ENCODE measurements at regions not wholly inside any gene's neighbourhood (a gene's known extent, or its start where the extent isn't known, plus 50 kb on each side); places are given as distances from the start of the nearest gene placed in this dataset.

DNA sequence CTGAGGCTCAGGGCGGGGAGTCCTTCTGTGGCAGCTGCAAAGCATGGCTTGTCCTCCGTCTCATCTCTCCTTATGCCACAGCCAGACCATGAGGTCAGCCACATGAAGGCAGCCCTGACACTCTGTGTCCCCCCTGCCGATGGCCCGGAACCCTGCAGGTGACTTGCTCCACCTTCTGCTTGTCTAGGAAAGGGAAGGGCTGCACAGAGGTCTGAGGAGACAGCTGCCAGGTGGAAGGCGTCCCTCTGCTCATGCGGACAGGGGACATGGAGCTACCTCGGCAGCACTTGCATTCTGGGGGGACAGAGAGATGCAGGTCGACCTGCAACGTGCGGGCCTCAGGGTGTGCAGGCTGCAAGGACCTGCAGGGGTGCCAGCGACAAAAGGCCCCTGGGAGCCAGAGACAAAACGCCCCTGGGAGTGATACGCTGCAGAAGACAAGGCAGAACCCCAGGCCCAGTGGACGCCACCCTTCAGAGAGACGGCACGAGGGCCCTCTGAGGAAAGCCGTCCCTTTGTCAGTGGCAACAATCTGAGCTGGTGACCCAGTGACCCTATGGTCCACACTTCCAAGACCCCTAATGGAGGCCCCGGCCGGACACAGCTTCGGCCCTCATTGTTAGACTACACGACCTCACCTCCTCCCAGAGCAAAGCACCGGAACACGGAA is 205.2 kb upstream of the PPP2R2D start:
- no peak for ATAC-seq
- DNase-seq = no peak

DNA sequence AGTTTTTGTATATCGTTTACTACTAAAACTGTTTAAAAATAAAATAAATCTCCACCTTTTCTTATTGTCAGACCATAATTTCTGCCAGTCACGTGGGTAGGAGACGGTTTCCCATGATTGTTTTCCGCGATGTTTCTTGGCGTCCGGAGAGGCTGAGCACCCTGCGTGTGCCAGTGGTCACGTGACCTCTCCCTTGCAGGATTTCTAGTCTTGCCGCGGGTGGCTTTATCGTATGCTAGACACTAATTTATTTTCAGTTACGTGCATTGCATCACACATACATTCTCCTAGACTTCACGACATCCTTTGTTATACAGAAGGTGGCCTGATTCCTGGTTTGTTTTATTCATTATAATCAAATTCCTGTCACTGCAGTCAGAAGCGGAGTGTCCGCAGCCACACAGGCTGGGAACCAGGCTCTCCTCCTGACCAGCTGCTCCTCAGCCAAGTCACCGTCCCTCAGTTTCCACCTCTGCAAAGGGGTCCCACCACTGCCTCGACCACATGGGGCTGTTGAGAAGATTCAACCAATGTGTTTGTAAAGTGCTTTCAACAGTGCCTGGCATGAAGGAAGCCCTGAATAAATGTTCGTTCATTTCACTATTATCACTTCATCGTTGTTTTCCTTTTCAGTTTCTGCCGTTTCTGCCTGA is 203.2 kb upstream of the PPP2R2D start:
- H3K27ac ChIP-seq = no peak overlapping the region
- ATAC-seq (no peak), DNase-seq (no peak)
- TF ChIP-seq, protein P1, sequence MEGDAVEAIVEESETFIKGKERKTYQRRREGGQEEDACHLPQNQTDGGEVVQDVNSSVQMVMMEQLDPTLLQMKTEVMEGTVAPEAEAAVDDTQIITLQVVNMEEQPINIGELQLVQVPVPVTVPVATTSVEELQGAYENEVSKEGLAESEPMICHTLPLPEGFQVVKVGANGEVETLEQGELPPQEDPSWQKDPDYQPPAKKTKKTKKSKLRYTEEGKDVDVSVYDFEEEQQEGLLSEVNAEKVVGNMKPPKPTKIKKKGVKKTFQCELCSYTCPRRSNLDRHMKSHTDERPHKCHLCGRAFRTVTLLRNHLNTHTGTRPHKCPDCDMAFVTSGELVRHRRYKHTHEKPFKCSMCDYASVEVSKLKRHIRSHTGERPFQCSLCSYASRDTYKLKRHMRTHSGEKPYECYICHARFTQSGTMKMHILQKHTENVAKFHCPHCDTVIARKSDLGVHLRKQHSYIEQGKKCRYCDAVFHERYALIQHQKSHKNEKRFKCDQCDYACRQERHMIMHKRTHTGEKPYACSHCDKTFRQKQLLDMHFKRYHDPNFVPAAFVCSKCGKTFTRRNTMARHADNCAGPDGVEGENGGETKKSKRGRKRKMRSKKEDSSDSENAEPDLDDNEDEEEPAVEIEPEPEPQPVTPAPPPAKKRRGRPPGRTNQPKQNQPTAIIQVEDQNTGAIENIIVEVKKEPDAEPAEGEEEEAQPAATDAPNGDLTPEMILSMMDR (IDR thresholded peaks at IDR 0.05) = no peak
- H3K4me1 ChIP-seq = no peaks in the 10 kb centered on the region
- H3K27me3 ChIP-seq (ENCODE audit: insufficient read depth in 3 of 3, low read length in 2 of 3) = peaks cover 0 to 15% (median 0%) of the 10 kb centered on the region in 3 donors
- H3K36me3 ChIP-seq (ENCODE audit: insufficient read depth in 1 of 2, low read depth in 1 of 2) = no peaks in the 10 kb centered on the region
- 63 to 71% (median 70%) methylated on average over 21 of the region's 21 CpGs for WGBS, 3 donors
- H3K9me3 ChIP-seq = no peaks in the 10 kb centered on the region
- H3K4me3 ChIP-seq = no peak overlapping the region
- intact Hi-C loops (cut with DNase I) = no loop called here

More for the DNA sequence above, 205.2 kb upstream of the PPP2R2D start:
- H3K4me1 ChIP-seq = no peaks in the 10 kb centered on the region
- 62 to 73% (median 63%) methylated on average over 23 of the region's 23 CpGs for WGBS, 3 donors
- no peak overlapping the region for H3K27ac ChIP-seq
- no peaks in the 10 kb centered on the region for H3K36me3 ChIP-seq (ENCODE audit: insufficient read depth in 1 of 2, low read depth in 1 of 2)
- no peaks in the 10 kb centered on the region for H3K9me3 ChIP-seq
- intact Hi-C loops (cut with DNase I) = no loop called here
- H3K4me3 ChIP-seq = no peak overlapping the region
- H3K27me3 ChIP-seq (ENCODE audit: insufficient read depth in 3 of 3, low read length in 2 of 3) = peaks cover 0 to 9% (median 2%) of the 10 kb centered on the region in 3 donors
- TF ChIP-seq, protein P1 (IDR thresholded peaks at IDR 0.05) = no peak

DNA sequence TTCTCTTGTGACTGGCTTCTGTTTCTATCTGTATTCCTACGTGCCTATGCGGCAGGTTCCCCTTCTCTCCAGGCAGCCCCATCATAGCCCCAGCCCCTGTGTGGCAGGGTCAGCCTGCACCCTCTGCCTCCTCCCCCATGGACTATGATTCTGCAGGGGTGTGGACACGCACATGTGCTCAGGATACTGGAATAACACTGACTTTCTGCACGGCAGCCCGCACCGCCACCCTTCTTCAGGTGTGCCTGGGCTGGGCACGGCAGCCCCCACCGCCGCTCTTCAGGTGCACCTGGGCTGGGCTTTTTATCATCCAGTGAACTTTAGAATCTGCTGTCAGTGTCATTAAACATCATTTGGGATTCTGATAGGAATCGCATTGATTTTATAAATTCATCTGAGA is 202.6 kb upstream of the PPP2R2D start:
- intact Hi-C loops (cut with DNase I) = no loop called here
- 86 to 92% (median 88%) methylated on average over 10 of the region's 10 CpGs for WGBS, 3 donors
- ATAC-seq = no peak

DNA sequence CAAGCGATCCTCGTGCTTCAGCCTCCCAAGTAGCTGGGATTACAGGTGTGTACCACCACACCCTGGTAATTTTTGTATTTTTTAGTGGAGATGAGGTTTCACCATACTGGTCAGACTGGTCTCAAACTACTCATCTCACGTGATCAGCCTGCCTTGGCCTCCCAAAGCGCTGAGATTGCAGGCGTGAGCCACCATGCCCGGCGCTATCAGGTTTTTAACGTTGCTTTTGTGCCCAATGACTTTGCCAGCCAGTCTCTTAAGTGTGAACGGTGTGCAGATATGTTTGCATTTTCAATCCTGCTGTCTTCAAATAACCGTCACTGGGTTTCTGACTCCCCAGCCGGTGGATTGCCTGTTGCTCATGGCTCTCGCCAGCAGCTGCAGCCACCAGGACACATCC is 201.8 kb upstream of the PPP2R2D start:
- TF ChIP-seq, protein P1 (IDR thresholded peaks at IDR 0.05) = no peak
- H3K27ac ChIP-seq = no peak overlapping the region
- H3K4me3 ChIP-seq = no peak overlapping the region
- DNase-seq = no peak
- peaks cover 0 to 11% (median 3%) of the 10 kb centered on the region in 3 donors for H3K27me3 ChIP-seq (ENCODE audit: insufficient read depth in 3 of 3, low read length in 2 of 3)
- no peaks in the 10 kb centered on the region for H3K4me1 ChIP-seq
- intact Hi-C loops (cut with DNase I) = no loop called here
- no peaks in the 10 kb centered on the region for H3K9me3 ChIP-seq
- 82 to 87% (median 82%) methylated on average over 12 of the region's 12 CpGs for WGBS, 3 donors
- no peaks in the 10 kb centered on the region for H3K36me3 ChIP-seq (ENCODE audit: insufficient read depth in 1 of 2, low read depth in 1 of 2)
- ATAC-seq = no peak

More for the DNA sequence above, 202.6 kb upstream of the PPP2R2D start:
- Histone ChIP-seq H3K4me1 (no peaks in the 10 kb centered on the region), H3K9me3 (no peaks in the 10 kb centered on the region), H3K27ac (no peak overlapping the region), H3K36me3 (ENCODE audit: insufficient read depth in 1 of 2, low read depth in 1 of 2) (no peaks in the 10 kb centered on the region), H3K27me3 (ENCODE audit: insufficient read depth in 3 of 3, low read length in 2 of 3) (peaks cover 0 to 15% (median 0%) of the 10 kb centered on the region in 3 donors), H3K4me3 (no peak overlapping the region)
- TF ChIP-seq, protein P1 (IDR thresholded peaks at IDR 0.05) = no peak
- no peak for DNase-seq
